ENCODE measurements at regions not wholly inside any gene's neighbourhood (a gene's known extent, or its start where the extent isn't known, plus 50 kb on each side); places are given as distances from the start of the nearest gene placed in this dataset.

DNA sequence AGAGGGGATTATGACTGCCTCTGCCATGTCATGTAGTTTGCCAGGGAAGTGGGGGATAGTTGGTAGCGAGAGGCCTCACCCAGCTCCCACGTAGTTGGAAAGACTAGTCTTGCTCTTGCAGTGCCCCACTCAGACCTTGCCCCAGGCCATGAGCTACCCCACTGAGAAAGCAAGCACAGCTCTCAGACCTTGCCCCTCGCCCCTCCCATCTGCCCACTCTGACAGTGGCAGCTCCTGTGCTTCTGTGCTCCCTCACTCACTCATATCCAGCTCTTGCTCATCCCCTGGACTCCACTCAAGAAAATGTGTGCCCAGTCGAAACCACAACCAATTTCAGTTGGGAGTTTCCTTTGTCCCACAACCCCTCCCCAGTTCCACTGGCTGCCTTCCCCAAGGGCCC, 55.5 kb upstream of the BDKRB2 start:
- no peaks in the 10 kb centered on the region for H3K9me3 ChIP-seq
- ATAC-seq (no peak), DNase-seq (no peak)
- intact Hi-C loops (cut with DNase I): no loop called here
- H3K27me3 ChIP-seq: no peaks in the 10 kb centered on the region
- H3K4me1 ChIP-seq: no peaks in the 10 kb centered on the region
- H3K36me3 ChIP-seq: no peaks in the 10 kb centered on the region
- H3K27ac ChIP-seq: no peak overlapping the region
- H3K4me3 ChIP-seq: no peak overlapping the region
- TF ChIP-seq, protein P1, sequence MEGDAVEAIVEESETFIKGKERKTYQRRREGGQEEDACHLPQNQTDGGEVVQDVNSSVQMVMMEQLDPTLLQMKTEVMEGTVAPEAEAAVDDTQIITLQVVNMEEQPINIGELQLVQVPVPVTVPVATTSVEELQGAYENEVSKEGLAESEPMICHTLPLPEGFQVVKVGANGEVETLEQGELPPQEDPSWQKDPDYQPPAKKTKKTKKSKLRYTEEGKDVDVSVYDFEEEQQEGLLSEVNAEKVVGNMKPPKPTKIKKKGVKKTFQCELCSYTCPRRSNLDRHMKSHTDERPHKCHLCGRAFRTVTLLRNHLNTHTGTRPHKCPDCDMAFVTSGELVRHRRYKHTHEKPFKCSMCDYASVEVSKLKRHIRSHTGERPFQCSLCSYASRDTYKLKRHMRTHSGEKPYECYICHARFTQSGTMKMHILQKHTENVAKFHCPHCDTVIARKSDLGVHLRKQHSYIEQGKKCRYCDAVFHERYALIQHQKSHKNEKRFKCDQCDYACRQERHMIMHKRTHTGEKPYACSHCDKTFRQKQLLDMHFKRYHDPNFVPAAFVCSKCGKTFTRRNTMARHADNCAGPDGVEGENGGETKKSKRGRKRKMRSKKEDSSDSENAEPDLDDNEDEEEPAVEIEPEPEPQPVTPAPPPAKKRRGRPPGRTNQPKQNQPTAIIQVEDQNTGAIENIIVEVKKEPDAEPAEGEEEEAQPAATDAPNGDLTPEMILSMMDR (IDR thresholded peaks at IDR 0.05): no peak
- TF ChIP-seq POLR2A (IDR thresholded peaks at IDR 0.05): no peak
- WGBS (ENCODE audit: insufficient coverage, low coverage, low lambda C conversion rate, missing lambda C conversion rate): 73% methylated on average over 2 of the region's 4 CpGs

DNA sequence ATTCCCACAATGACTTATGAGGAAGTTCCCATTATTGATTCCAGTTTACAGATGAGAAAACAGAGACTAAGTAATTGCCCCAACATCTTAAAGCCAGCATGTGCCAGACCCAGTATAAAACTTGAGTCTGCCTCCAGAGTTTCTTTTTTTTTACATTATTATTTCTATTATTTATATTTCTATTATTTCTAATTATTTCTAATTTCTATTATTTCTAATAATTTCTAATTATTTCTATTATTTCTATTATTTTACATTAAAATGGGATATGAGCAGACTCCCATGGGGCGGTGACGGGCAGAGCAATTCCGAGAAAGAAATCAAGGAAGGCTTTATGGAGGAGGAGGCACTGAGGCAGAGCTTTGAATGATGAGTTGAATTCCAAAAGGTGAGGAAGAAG, 54.4 kb upstream of the BDKRB2 start:
- no peaks in the 10 kb centered on the region for H3K36me3 ChIP-seq
- intact Hi-C loops (cut with DNase I): no loop called here
- 89% methylated on average over 3 of the region's 3 CpGs for WGBS (ENCODE audit: insufficient coverage, low coverage, low lambda C conversion rate, missing lambda C conversion rate)
- no peak for ATAC-seq
- TF ChIP-seq, protein P1 (IDR thresholded peaks at IDR 0.05): no peak
- no peak for TF ChIP-seq POLR2A (IDR thresholded peaks at IDR 0.05)
- H3K27ac ChIP-seq: no peak overlapping the region
- no peaks in the 10 kb centered on the region for H3K9me3 ChIP-seq
- H3K4me3 ChIP-seq: no peak overlapping the region
- no peaks in the 10 kb centered on the region for H3K4me1 ChIP-seq
- no peaks in the 10 kb centered on the region for H3K27me3 ChIP-seq
- DNase-seq: no peak

DNA sequence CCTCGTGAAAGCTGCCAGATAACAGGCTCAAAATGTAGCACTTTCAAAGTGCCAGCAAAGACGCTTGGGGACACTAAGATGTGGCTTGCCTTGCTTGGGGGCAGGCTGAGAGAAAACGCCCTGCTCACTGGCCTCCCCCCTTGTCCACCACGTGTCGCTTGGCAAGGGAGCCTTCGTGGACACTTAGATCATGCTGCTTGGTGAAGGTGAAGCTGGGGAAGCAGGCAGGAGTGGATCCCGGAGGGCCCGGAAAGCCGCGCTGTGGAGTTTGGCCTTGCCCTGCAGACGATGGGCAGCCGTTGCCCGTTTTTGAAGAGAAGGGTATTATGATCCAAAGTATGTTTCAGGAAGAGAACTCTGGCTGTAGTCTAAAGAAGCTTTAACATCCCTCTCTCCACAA, 53.4 kb upstream of the BDKRB2 start:
- no peak overlapping the region for H3K27ac ChIP-seq
- ATAC-seq (no peak), DNase-seq (no peak)
- no peaks in the 10 kb centered on the region for H3K36me3 ChIP-seq
- H3K4me1 ChIP-seq: no peaks in the 10 kb centered on the region
- H3K4me3 ChIP-seq: no peak overlapping the region
- no peak for TF ChIP-seq POLR2A (IDR thresholded peaks at IDR 0.05)
- TF ChIP-seq, protein P1 (IDR thresholded peaks at IDR 0.05): no peak
- WGBS (ENCODE audit: insufficient coverage, low coverage, low lambda C conversion rate, missing lambda C conversion rate): 65% methylated on average over 12 of the region's 13 CpGs
- H3K27me3 ChIP-seq: no peaks in the 10 kb centered on the region
- intact Hi-C loops (cut with DNase I): no loop called here
- H3K9me3 ChIP-seq: no peaks in the 10 kb centered on the region

DNA sequence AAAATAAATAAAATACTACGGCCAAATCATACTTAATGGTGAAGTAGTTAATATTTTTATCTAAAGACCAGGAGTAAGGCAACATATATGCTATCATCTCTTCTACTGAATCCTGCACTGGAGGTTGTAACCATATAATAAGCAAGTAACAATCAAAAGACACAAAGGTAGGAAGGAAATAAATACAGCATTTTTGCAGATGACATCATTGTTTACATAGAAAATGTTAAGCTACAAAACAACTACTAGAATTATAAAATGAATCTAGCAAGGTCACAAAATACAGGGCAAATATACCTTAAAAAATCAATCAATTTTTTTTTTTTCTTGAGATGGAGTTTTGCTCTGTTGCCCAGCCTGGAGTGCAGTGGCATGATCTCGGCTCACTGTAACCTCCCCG, 51.6 kb upstream of the BDKRB2 start:
- intact Hi-C loops (cut with DNase I): no loop called here
- no peak overlapping the region for H3K4me3 ChIP-seq
- TF ChIP-seq, protein P1 (IDR thresholded peaks at IDR 0.05): no peak
- no peak for TF ChIP-seq POLR2A (IDR thresholded peaks at IDR 0.05)
- ATAC-seq: no peak
- no peaks in the 10 kb centered on the region for H3K9me3 ChIP-seq
- DNase-seq: no peak
- no peaks in the 10 kb centered on the region for H3K27me3 ChIP-seq
- no peak overlapping the region for H3K27ac ChIP-seq
- no peaks in the 10 kb centered on the region for H3K4me1 ChIP-seq
- no peaks in the 10 kb centered on the region for H3K36me3 ChIP-seq
- WGBS (ENCODE audit: insufficient coverage, low coverage, low lambda C conversion rate, missing lambda C conversion rate): 83% methylated on average over 3 of the region's 3 CpGs

All from right lobe of liver (tissue), 6 donors.